Activated CD8-positive, alpha-beta T cell treated with anti-CD3 and anti-CD28 coated beads, Interleukin-2, amount 10 ng/mL, durations not matched to agents 7 days and 5 days (primary cell): ENCODE measurements at regions not wholly inside any gene's neighbourhood (a gene's known extent, or its start where the extent isn't known, plus 50 kb on each side); places are given as distances from the start of the nearest gene placed in this dataset.

Source experiments
- ATAC-seq: fragments of 150-1000 bp; cut with Tn5 transposase; one replicate; pipeline ENCODE4 v1.10.0; 2021; ENCODE audit warnings: moderate library complexity
- CTCF ChIA-PET: fragments of 350-600 bp; sonication (Branson Sonifier 250); formaldehyde crosslinking; loops from one replicate; lab custom pipeline; 2021; ENCODE audit warnings: antibody characterized with exemption; lab: Charles Lee
- POLR2A ChIA-PET: fragments of 350-600 bp; sonication (Branson Sonifier 250); formaldehyde crosslinking; loops from one replicate; lab custom pipeline; 2021; ENCODE audit warnings: antibody characterized with exemption; lab: Charles Lee
- DNase-seq: peaks from one replicate; pipeline ENCODE4 v3.0.0-alpha.2; 2020
- H3K27ac Mint-ChIP-seq: one replicate; pipeline ENCODE4 v1.8.0; 2021; ENCODE audit warnings: mild to moderate bottlenecking, mixed read lengths
- H3K27me3 Mint-ChIP-seq: one replicate; pipeline ENCODE4 v1.8.0; 2021; ENCODE audit warnings: low read depth, mixed read lengths
- H3K36me3 Mint-ChIP-seq: one replicate; pipeline ENCODE4 v1.8.0; 2021; ENCODE audit warnings: low read depth, mixed read lengths
- H3K4me1 Mint-ChIP-seq: one replicate; pipeline ENCODE4 v1.8.0; 2021; ENCODE audit warnings: low read depth, mixed read lengths
- H3K4me3 Mint-ChIP-seq: one replicate; pipeline ENCODE4 v1.8.0; 2021; ENCODE audit warnings: mild to moderate bottlenecking, mixed read lengths
- H3K9me3 Mint-ChIP-seq: one replicate; pipeline ENCODE4 v1.8.0; 2022; ENCODE audit warnings: mixed read lengths; ENCODE audit not compliant: insufficient read depth

DNA sequence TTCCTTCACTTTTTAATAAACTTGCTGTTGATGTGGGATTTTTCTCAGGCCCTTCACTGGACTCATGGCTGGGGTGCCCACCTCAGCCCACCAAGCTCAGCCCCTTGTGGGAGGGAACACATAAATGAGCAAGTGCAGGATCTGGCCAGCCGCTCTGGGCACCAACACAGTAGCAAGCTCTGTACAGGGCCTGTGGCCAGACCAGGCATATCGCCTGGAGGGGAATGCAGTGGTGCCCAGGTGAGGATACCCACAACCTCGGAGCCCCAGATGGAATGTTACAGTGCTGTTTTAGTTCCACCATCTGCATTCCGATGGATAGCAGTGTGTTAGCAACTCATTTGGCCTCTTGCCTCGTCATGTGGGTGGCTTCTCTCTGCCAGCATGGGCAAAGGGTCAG is 234.6 kb downstream of the PPP1R3A start:
- Mint-ChIP-seq H3K27me3 (no peaks in the 10 kb centered on the region), H3K36me3 (no peaks in the 10 kb centered on the region), H3K9me3 (no peaks in the 10 kb centered on the region), H3K27ac (no peak overlapping the region), H3K4me3 (no peak overlapping the region), H3K4me1 (no peaks in the 10 kb centered on the region)
- DNase-seq: no peak
- CTCF ChIA-PET: no interaction called here
- POLR2A ChIA-PET: no interaction called here
- ATAC-seq: no peak

- CTCF ChIA-PET: no interaction called here
- H3K27me3 Mint-ChIP-seq: no peaks in the 10 kb centered on the region
- no peak overlapping the region for H3K4me3 Mint-ChIP-seq
- DNase-seq (no peak), ATAC-seq (no peak)
- H3K4me1 Mint-ChIP-seq: no peaks in the 10 kb centered on the region
- no peak overlapping the region for H3K27ac Mint-ChIP-seq
- no peaks in the 10 kb centered on the region for H3K9me3 Mint-ChIP-seq
- POLR2A ChIA-PET: no interaction called here
- no peaks in the 10 kb centered on the region for H3K36me3 Mint-ChIP-seq
These were observed 241.0 kb downstream of the PPP1R3A start for GRCh38 chr7:113677811-113678210.

- no peaks in the 10 kb centered on the region for H3K4me1 Mint-ChIP-seq
These were observed 253.9 kb downstream of the PPP1R3A start for GRCh38 chr7:113664867-113665266.

DNA sequence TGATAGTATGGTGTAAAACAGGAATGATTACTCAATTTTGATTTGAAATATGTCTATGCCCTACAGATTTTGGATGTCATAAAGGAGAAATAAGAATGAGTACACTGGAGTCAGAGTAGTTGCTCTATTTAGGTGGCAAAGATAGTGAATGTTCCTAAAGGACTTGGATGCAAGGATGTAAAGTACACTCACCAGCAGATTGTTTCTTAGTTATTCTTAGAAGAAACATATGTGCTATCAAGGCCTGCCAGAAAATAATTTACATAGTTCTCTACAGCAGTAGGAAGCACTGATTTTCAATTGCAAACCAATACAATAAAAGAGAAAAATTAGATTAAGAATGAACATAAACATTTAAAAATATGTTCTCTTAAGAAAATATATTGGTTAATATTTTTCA is 259.4 kb downstream of the PPP1R3A start:
- no peaks in the 10 kb centered on the region for H3K27me3 Mint-ChIP-seq
- H3K9me3 Mint-ChIP-seq: peaks cover 3% of the 10 kb centered on the region
- H3K4me3 Mint-ChIP-seq: no peak overlapping the region
- no peak for ATAC-seq
- no peak overlapping the region for H3K27ac Mint-ChIP-seq
- no peak for DNase-seq
- no peaks in the 10 kb centered on the region for H3K4me1 Mint-ChIP-seq
- CTCF ChIA-PET: no interaction called here
- POLR2A ChIA-PET: no interaction called here
- no peaks in the 10 kb centered on the region for H3K36me3 Mint-ChIP-seq

More at GRCh38 chr7:113664867-113665266, 253.9 kb downstream of the PPP1R3A start:
- Mint-ChIP-seq H3K9me3 (peaks cover 3% of the 10 kb centered on the region), H3K4me3 (no peak overlapping the region), H3K36me3 (no peaks in the 10 kb centered on the region), H3K27me3 (no peaks in the 10 kb centered on the region), H3K27ac (no peak overlapping the region)
- no peak for DNase-seq
- no peak for ATAC-seq
- CTCF ChIA-PET: no interaction called here
- POLR2A ChIA-PET: no interaction called here

- POLR2A ChIA-PET: no interaction called here
- ATAC-seq: no peak
- CTCF ChIA-PET: no interaction called here
- H3K4me3 Mint-ChIP-seq: no peak overlapping the region
- H3K4me1 Mint-ChIP-seq: no peaks in the 10 kb centered on the region
- no peak for DNase-seq
- no peaks in the 10 kb centered on the region for H3K36me3 Mint-ChIP-seq
- H3K27ac Mint-ChIP-seq: no peak overlapping the region
- H3K27me3 Mint-ChIP-seq: no peaks in the 10 kb centered on the region
- H3K9me3 Mint-ChIP-seq: no peaks in the 10 kb centered on the region
These were observed 261.2 kb downstream of the PPP1R3A start for GRCh38 chr7:113657603-113658002.

GRCh38 chr7:113652501-113652900 is 266.3 kb downstream of the PPP1R3A start:
- H3K36me3 Mint-ChIP-seq: no peaks in the 10 kb centered on the region
- H3K4me1 Mint-ChIP-seq: no peaks in the 10 kb centered on the region
- H3K27ac Mint-ChIP-seq: no peak overlapping the region
- H3K9me3 Mint-ChIP-seq: no peaks in the 10 kb centered on the region
- no peak overlapping the region for H3K4me3 Mint-ChIP-seq
- ATAC-seq (no peak), DNase-seq (no peak)
- ChIA-PET CTCF (no interaction called here), POLR2A (no interaction called here)
- no peaks in the 10 kb centered on the region for H3K27me3 Mint-ChIP-seq

GRCh38 chr7:113649556-113649955 is 269.3 kb downstream of the PPP1R3A start:
- POLR2A ChIA-PET: no interaction called here
- Mint-ChIP-seq H3K4me3 (no peak overlapping the region), H3K27me3 (no peaks in the 10 kb centered on the region), H3K4me1 (no peaks in the 10 kb centered on the region), H3K36me3 (no peaks in the 10 kb centered on the region), H3K9me3 (no peaks in the 10 kb centered on the region), H3K27ac (no peak overlapping the region)
- CTCF ChIA-PET: no interaction called here
- DNase-seq (no peak), ATAC-seq (no peak)

- POLR2A ChIA-PET: no interaction called here
- no peaks in the 10 kb centered on the region for H3K4me1 Mint-ChIP-seq
These were observed 279.6 kb downstream of the PPP1R3A start for GRCh38 chr7:113639221-113639620.

DNA sequence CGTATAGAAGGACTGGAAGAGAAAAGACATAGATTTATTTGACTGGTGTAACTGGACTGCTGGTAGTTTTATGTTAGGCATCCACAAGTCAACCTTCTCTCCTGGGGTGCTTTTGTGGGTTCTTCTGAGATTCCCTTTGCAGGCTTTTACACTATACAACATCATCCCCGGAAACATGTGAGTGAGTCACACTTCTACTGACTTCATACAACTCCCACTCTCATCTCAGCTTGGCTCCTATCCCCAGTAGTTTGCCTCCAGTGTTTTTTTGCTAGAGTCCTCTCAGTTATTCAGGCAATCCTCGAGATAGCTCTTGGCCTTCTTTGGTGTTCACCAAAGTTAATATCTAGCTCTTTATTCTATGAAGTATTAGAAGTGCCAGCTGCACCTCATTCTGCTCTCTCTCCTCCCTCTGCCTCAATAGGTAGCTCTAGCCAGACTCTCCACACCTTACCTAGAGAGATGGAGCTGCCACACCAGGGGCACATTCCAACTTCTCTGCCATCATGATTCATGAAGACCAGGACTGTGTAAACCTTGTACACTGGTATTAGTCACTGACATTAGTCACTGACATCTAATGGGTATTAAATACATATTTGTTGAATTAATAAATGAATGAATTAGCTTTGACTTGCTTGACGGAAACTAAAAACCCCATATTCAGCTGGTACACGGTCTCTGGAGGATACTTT is 281.9 kb downstream of the PPP1R3A start:
- ChIA-PET POLR2A (no interaction called here), CTCF (no interaction called here)
- Mint-ChIP-seq H3K36me3 (no peaks in the 10 kb centered on the region), H3K27me3 (no peaks in the 10 kb centered on the region), H3K27ac (no peak overlapping the region), H3K9me3 (no peaks in the 10 kb centered on the region), H3K4me3 (no peak overlapping the region), H3K4me1 (no peaks in the 10 kb centered on the region)
- DNase-seq (no peak), ATAC-seq (no peak)

More at GRCh38 chr7:113639221-113639620, 279.6 kb downstream of the PPP1R3A start:
- Mint-ChIP-seq H3K4me3 (no peak overlapping the region), H3K9me3 (no peaks in the 10 kb centered on the region), H3K36me3 (no peaks in the 10 kb centered on the region), H3K27me3 (no peaks in the 10 kb centered on the region), H3K27ac (no peak overlapping the region)
- DNase-seq (no peak), ATAC-seq (no peak)
- CTCF ChIA-PET: no interaction called here

DNA sequence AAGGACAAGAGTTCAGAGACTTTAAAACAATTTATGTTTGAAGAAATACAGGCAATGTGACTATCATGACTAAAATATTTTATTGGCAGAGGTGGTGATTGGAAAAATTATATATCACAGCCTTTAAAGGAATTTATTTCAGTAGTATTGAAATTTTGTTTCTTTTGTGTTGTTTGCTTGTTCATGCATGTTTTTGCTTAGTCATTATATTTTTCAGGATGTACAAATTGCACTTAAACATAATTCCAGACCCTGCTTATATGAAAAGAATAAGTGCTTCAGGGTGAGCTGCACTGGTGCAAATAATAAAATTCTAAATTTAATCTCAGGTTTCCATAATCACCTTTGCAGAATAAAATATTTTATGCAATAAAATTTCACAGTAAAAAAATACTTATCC is 283.3 kb downstream of the PPP1R3A start:
- Mint-ChIP-seq H3K36me3 (no peaks in the 10 kb centered on the region), H3K4me3 (no peak overlapping the region), H3K4me1 (no peaks in the 10 kb centered on the region), H3K9me3 (no peaks in the 10 kb centered on the region), H3K27me3 (no peaks in the 10 kb centered on the region), H3K27ac (no peak overlapping the region)
- POLR2A ChIA-PET: no interaction called here
- CTCF ChIA-PET: no interaction called here
- DNase-seq (no peak), ATAC-seq (no peak)

DNA sequence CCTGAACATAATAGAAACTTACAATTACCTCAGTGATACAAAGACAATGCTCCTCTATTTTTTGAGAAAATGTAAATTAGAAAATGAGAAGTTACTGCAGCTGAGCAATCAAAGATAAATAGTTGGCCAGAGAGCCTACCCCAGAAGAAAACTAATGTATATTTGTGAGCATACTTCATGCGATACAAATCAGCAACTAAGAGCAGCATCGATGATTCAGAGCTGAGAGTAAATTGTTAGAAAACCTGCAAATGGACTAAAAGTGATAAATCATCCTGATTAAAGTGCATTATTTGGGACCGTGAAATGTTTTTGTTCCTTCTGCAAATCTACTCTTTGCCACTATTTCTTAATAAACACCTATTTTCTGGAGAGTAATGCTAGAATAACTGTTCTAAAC is 285.7 kb downstream of the PPP1R3A start:
- no peak overlapping the region for H3K27ac Mint-ChIP-seq
- no peaks in the 10 kb centered on the region for H3K9me3 Mint-ChIP-seq
- DNase-seq (no peak), ATAC-seq (no peak)
- no peaks in the 10 kb centered on the region for H3K36me3 Mint-ChIP-seq
- no peak overlapping the region for H3K4me3 Mint-ChIP-seq
- CTCF ChIA-PET: no interaction called here
- H3K4me1 Mint-ChIP-seq: no peaks in the 10 kb centered on the region
- no peaks in the 10 kb centered on the region for H3K27me3 Mint-ChIP-seq
- POLR2A ChIA-PET: no interaction called here

GRCh38 chr7:113628948-113629847 is 289.6 kb downstream of the PPP1R3A start:
- Mint-ChIP-seq H3K4me3 (no peak overlapping the region), H3K4me1 (no peaks in the 10 kb centered on the region), H3K27me3 (no peaks in the 10 kb centered on the region), H3K36me3 (no peaks in the 10 kb centered on the region), H3K9me3 (no peaks in the 10 kb centered on the region), H3K27ac (no peak overlapping the region)
- DNase-seq (no peak), ATAC-seq (no peak)
- CTCF ChIA-PET: no interaction called here
- POLR2A ChIA-PET: no interaction called here
